Cardiac muscle cell (in vitro differentiated cells and primary cell): ENCODE measurements at regions not wholly inside any gene's neighbourhood (a gene's known extent, or its start where the extent isn't known, plus 50 kb on each side); places are given as distances from the start of the nearest gene placed in this dataset.

Experiments used
- DNase-seq, 2 donors: peaks; one replicate each; pipeline versions ENCODE4 v3.0.0 to v3.0.0-alpha.2; 2010 to 2017; ENCODE audit warnings: low read depth in 1 of 2, low spot score in 1 of 2
- H3K27ac ChIP-seq: fragments of 200-600 bp; sonication (generic); 2 replicates; pipeline ENCODE4 v1.5.1; 2016
- H3K27me3 ChIP-seq: fragments of 200-600 bp; sonication (generic); 2 replicates; pipeline ENCODE4 v1.6.0; 2016; ENCODE audit warnings: control low read depth
- H3K36me3 ChIP-seq: fragments of 200-600 bp; sonication (generic); 2 replicates; pipeline ENCODE4 v1.5.1; 2016; ENCODE audit warnings: control low read depth
- H3K4me1 ChIP-seq: fragments of 200-600 bp; sonication (generic); 2 replicates; pipeline ENCODE4 v1.8.1; 2017; ENCODE audit warnings: low read depth, mild to moderate bottlenecking, mixed run types
- H3K4me3 ChIP-seq: fragments of 200-600 bp; sonication (generic); 2 replicates; pipeline ENCODE4 v1.5.1; 2016; ENCODE audit warnings: mild to moderate bottlenecking
- H3K9me3 ChIP-seq: fragments of 200-600 bp; sonication (generic); 2 replicates; pipeline ENCODE4 v1.5.1; 2017; ENCODE audit warnings: low read depth, mild to moderate bottlenecking, control low read depth
- TF ChIP-seq, protein P1 (sequence below): IDR thresholded peaks from 2 replicates; pipeline ENCODE4 v1.5.1; 2012; ENCODE audit warnings: low read depth, mild to moderate bottlenecking, low read length

DNA sequence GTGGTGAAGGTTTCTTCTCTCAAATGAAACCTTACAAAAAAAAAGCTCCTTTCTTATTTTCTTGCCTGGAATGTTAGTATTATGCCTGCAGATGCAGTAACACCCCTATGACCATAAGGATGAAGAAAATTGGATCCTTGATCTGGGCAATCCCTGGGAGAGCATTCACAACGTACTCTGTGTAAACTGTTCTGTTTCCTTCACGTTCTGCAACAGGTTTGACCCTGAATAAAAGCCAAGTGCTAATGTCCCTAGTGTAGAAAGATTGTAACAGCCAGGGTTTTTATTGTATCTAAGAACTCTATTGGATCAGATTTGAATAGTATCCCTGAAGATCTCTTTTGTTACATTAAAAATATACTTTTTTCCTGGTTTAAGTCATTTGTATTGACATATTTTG lies 1639.6 kb upstream of the ACO1 start:
- H3K27ac ChIP-seq = no peak overlapping the region
- DNase-seq = no peak
- H3K36me3 ChIP-seq = no peaks in the 10 kb centered on the region
- H3K27me3 ChIP-seq = no peaks in the 10 kb centered on the region
- H3K4me1 ChIP-seq = no peaks in the 10 kb centered on the region
- TF ChIP-seq, protein P1, sequence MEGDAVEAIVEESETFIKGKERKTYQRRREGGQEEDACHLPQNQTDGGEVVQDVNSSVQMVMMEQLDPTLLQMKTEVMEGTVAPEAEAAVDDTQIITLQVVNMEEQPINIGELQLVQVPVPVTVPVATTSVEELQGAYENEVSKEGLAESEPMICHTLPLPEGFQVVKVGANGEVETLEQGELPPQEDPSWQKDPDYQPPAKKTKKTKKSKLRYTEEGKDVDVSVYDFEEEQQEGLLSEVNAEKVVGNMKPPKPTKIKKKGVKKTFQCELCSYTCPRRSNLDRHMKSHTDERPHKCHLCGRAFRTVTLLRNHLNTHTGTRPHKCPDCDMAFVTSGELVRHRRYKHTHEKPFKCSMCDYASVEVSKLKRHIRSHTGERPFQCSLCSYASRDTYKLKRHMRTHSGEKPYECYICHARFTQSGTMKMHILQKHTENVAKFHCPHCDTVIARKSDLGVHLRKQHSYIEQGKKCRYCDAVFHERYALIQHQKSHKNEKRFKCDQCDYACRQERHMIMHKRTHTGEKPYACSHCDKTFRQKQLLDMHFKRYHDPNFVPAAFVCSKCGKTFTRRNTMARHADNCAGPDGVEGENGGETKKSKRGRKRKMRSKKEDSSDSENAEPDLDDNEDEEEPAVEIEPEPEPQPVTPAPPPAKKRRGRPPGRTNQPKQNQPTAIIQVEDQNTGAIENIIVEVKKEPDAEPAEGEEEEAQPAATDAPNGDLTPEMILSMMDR = no peak
- H3K4me3 ChIP-seq = no peak overlapping the region
- H3K9me3 ChIP-seq = no peaks in the 10 kb centered on the region

DNA sequence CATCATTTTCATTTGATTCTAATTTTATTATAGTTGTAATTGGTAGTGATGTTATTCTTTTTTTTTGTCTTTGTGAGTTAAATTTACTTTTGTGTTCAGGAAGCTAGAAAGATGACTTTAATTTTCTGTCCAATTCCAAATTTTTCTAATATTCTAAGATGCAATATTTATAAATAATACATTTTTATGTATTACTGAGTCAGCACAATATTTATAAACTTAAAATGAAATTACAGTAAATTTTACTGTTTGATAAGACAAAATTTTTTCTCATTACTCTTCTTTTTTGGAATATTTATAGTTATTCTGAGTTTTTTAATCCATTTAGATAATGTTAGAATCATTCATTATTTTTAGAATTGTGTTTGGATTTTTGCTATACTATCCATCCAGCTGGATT lies 1637.9 kb upstream of the ACO1 start:
- no peaks in the 10 kb centered on the region for H3K36me3 ChIP-seq
- H3K27me3 ChIP-seq = no peaks in the 10 kb centered on the region
- TF ChIP-seq, protein P1 = no peak
- H3K9me3 ChIP-seq = no peaks in the 10 kb centered on the region
- no peak overlapping the region for H3K27ac ChIP-seq
- H3K4me3 ChIP-seq = no peak overlapping the region
- no peaks in the 10 kb centered on the region for H3K4me1 ChIP-seq
- DNase-seq = no peak

GRCh38 chr9:30757723-30758122 lies 1626.7 kb upstream of the ACO1 start:
- H3K4me3 ChIP-seq = no peak overlapping the region
- no peak for DNase-seq
- no peak overlapping the region for H3K27ac ChIP-seq
- no peaks in the 10 kb centered on the region for H3K4me1 ChIP-seq
- no peaks in the 10 kb centered on the region for H3K27me3 ChIP-seq
- no peaks in the 10 kb centered on the region for H3K36me3 ChIP-seq
- TF ChIP-seq, protein P1 = no peak
- no peaks in the 10 kb centered on the region for H3K9me3 ChIP-seq

GRCh38 chr9:30758726-30759446 lies 1625.6 kb upstream of the ACO1 start:
- Histone ChIP-seq H3K4me3 (no peak overlapping the region), H3K27ac (no peak overlapping the region), H3K27me3 (no peaks in the 10 kb centered on the region), H3K36me3 (no peaks in the 10 kb centered on the region), H3K4me1 (no peaks in the 10 kb centered on the region), H3K9me3 (no peaks in the 10 kb centered on the region)
- DNase-seq = no peak
- TF ChIP-seq, protein P1 = no peak

- no peak overlapping the region for H3K27ac ChIP-seq
- TF ChIP-seq, protein P1 = no peak
Measured at GRCh38 chr9:30765318-30765717, 1619.1 kb upstream of the ACO1 start.

More at GRCh38 chr9:30765318-30765717, 1619.1 kb upstream of the ACO1 start:
- H3K4me3 ChIP-seq = no peak overlapping the region
- H3K36me3 ChIP-seq = no peaks in the 10 kb centered on the region
- H3K9me3 ChIP-seq = no peaks in the 10 kb centered on the region
- H3K27me3 ChIP-seq = no peaks in the 10 kb centered on the region
- H3K4me1 ChIP-seq = no peaks in the 10 kb centered on the region
- DNase-seq = no peak
